GM19240 (cell line): ENCODE measurements at regions not wholly inside any gene's neighbourhood (a gene's known extent, or its start where the extent isn't known, plus 50 kb on each side); places are given as distances from the start of the nearest gene placed in this dataset.

Experiments
- DNase-seq: peaks from one replicate; pipeline ENCODE4 v3.0.0; 2011; ENCODE audit warnings: low spot score; ENCODE audit not compliant: insufficient read length

- no peak for DNase-seq
Measured at GRCh38 chr17:69883120-69883519, 191.9 kb upstream of the KCNJ16 start.

- no peak for DNase-seq
Measured at GRCh38 chr17:69884356-69884755, 190.7 kb upstream of the KCNJ16 start.

GRCh38 chr17:69884846-69885245 lies 190.2 kb upstream of the KCNJ16 start:
- no peak for DNase-seq

GRCh38 chr17:69898601-69899000 lies 176.4 kb upstream of the KCNJ16 start:
- no peak for DNase-seq

- DNase-seq: no peak
Measured at GRCh38 chr17:69900101-69900500, 174.9 kb upstream of the KCNJ16 start.

- no peak for DNase-seq
Measured at GRCh38 chr17:69900829-69901228, 174.2 kb upstream of the KCNJ16 start.

- no peak for DNase-seq
Measured at GRCh38 chr17:69906306-69906705, 168.7 kb upstream of the KCNJ16 start.

- no peak for DNase-seq
Measured at GRCh38 chr17:69907132-69907847, 167.7 kb upstream of the KCNJ16 start.

- DNase-seq: no peak
Measured at GRCh38 chr17:69908626-69909368, 166.2 kb upstream of the KCNJ16 start.

- no peak for DNase-seq
Measured at GRCh38 chr17:69909389-69909788, 165.6 kb upstream of the KCNJ16 start.

GRCh38 chr17:69912805-69913204 lies 162.2 kb upstream of the KCNJ16 start:
- DNase-seq: no peak

- DNase-seq: no peak
Measured at GRCh38 chr17:69913216-69913615, 161.8 kb upstream of the KCNJ16 start.

GRCh38 chr17:69913616-69914015 lies 161.4 kb upstream of the KCNJ16 start:
- DNase-seq: no peak

GRCh38 chr17:69914520-69914919 lies 160.5 kb upstream of the KCNJ16 start:
- no peak for DNase-seq

- DNase-seq: no peak
Measured at GRCh38 chr17:69916761-69917160, 158.3 kb upstream of the KCNJ16 start.

GRCh38 chr17:69918164-69918563 lies 156.9 kb upstream of the KCNJ16 start:
- DNase-seq: no peak

GRCh38 chr17:69919789-69920188 lies 155.2 kb upstream of the KCNJ16 start:
- DNase-seq: no peak

GRCh38 chr17:69921046-69921445 lies 154.0 kb upstream of the KCNJ16 start:
- DNase-seq: no peak

GRCh38 chr17:69928611-69929010 lies 146.4 kb upstream of the KCNJ16 start:
- no peak for DNase-seq

GRCh38 chr17:69936996-69937395 lies 138.0 kb upstream of the KCNJ16 start:
- no peak for DNase-seq

GRCh38 chr17:69943058-69943457 lies 132.0 kb upstream of the KCNJ16 start:
- no peak for DNase-seq

GRCh38 chr17:69944406-69944805 lies 130.6 kb upstream of the KCNJ16 start:
- DNase-seq: no peak

GRCh38 chr17:69945698-69946185 lies 129.3 kb upstream of the KCNJ16 start:
- no peak for DNase-seq
